Epidermal melanocyte (primary cell): ENCODE measurements at regions not wholly inside any gene's neighbourhood (a gene's known extent, or its start where the extent isn't known, plus 50 kb on each side); places are given as distances from the start of the nearest gene placed in this dataset.
A peak's percentile ranks its signal among the peaks of the same experiment; 100 is the strongest.

Experiments used
- DNase-seq: peaks from one replicate; pipeline ENCODE4 v3.0.0; 2011; ENCODE audit warnings: low spot score; ENCODE audit not compliant: insufficient read length

- no peak for DNase-seq
Observed at GRCh38 chr6:106035655-106036054, 50.5 kb upstream of the PRDM1 start.

- DNase-seq = no peak
Observed at GRCh38 chr6:106033806-106034205, 52.3 kb upstream of the PRDM1 start.

- no peak for DNase-seq
Observed at GRCh38 chr6:106027758-106028157, 58.4 kb upstream of the PRDM1 start.

- DNase-seq = no peak
Observed at GRCh38 chr6:106026748-106027715, 59.1 kb upstream of the PRDM1 start.

- no peak for DNase-seq
Observed at GRCh38 chr6:106025655-106026054, 60.5 kb upstream of the PRDM1 start.

- no peak for DNase-seq
Observed at GRCh38 chr6:106022801-106023200, 63.3 kb upstream of the PRDM1 start.

- no peak for DNase-seq
Observed at GRCh38 chr6:106017454-106017853, 68.7 kb upstream of the PRDM1 start.

GRCh38 chr6:106014955-106015354, 71.2 kb upstream of the PRDM1 start:
- DNase-seq = no peak

- DNase-seq = no peak
Observed at GRCh38 chr6:106011476-106011875, 74.7 kb upstream of the PRDM1 start.

GRCh38 chr6:106005954-106006353, 80.2 kb upstream of the PRDM1 start:
- DNase-seq = no peak

- no peak for DNase-seq
Observed at GRCh38 chr6:106005013-106005412, 81.1 kb upstream of the PRDM1 start.

- no peak for DNase-seq
Observed at GRCh38 chr6:106003268-106003987, 82.7 kb upstream of the PRDM1 start.

GRCh38 chr6:106002005-106002404, 84.1 kb upstream of the PRDM1 start:
- DNase-seq = no peak

GRCh38 chr6:106000935-106001334, 85.2 kb upstream of the PRDM1 start:
- DNase-seq = no peak

GRCh38 chr6:105997482-105997881, 88.7 kb upstream of the PRDM1 start:
- DNase-seq = no peak

- no peak for DNase-seq
Observed at GRCh38 chr6:105995391-105995865, 90.7 kb upstream of the PRDM1 start.

- peak; percentile 57 for DNase-seq
Observed at GRCh38 chr6:105994591-105995390, 91.3 kb upstream of the PRDM1 start.

GRCh38 chr6:105994118-105994590, 92.0 kb upstream of the PRDM1 start:
- DNase-seq = no peak

GRCh38 chr6:105993341-105994117, 92.6 kb upstream of the PRDM1 start:
- DNase-seq = no peak

- peak; percentile 82 for DNase-seq
Observed at GRCh38 chr6:105992315-105992961, 93.7 kb upstream of the PRDM1 start.
